SJCRH30 (cell line): ENCODE measurements at regions not wholly inside any gene's neighbourhood (a gene's known extent, or its start where the extent isn't known, plus 50 kb on each side); places are given as distances from the start of the nearest gene placed in this dataset.
A peak's percentile ranks its signal among the peaks of the same experiment; 100 is the strongest.
"Not testable (repeated sequence)": the region's sequence is repeated elsewhere in the genome, so short reads cannot be mapped to it uniquely, and the experiment has no call there.

Source experiments
- DNase-seq, 2 experiments: peaks; one replicate each; pipeline ENCODE4 v3.0.0-alpha.2; 2015 to 2020
- H3K27ac ChIP-seq: fragments of 250-450 bp; sonication (Bioruptor Pico); 2 replicates; pipeline ENCODE4 v1.5.1; 2020; ENCODE audit warnings: mild to moderate bottlenecking, moderate library complexity
- H3K27me3 ChIP-seq: fragments of 250-450 bp; sonication (Bioruptor Pico); 2 replicates; pipeline ENCODE4 v1.5.1; 2020; ENCODE audit warnings: mild to moderate bottlenecking, moderate library complexity
- H3K36me3 ChIP-seq: fragments of 250-450 bp; sonication (Bioruptor Pico); 2 replicates; pipeline ENCODE4 v1.5.1; 2020; ENCODE audit warnings: mild to moderate bottlenecking, moderate library complexity
- H3K4me1 ChIP-seq: fragments of 250-450 bp; sonication (Bioruptor Pico); 2 replicates; pipeline ENCODE4 v1.5.1; 2020; ENCODE audit warnings: mild to moderate bottlenecking, moderate library complexity
- H3K4me3 ChIP-seq: fragments of 250-450 bp; sonication (Bioruptor Pico); 2 replicates; pipeline ENCODE4 v1.5.1; 2020; ENCODE audit warnings: mild to moderate bottlenecking, moderate library complexity
- H3K9me3 ChIP-seq: fragments of 250-450 bp; sonication (Bioruptor Pico); replicated peaks from 2 replicates; pipeline ENCODE4 v1.5.1; 2020; ENCODE audit warnings: mild to moderate bottlenecking, moderate library complexity

GRCh38 chr15:21357056-21357455 lies 83.2 kb downstream of the POTEB3 start:
- H3K4me1 ChIP-seq, H3K4me3 ChIP-seq: not testable (repeated sequence)

GRCh38 chr15:21355944-21356343 lies 84.4 kb downstream of the POTEB3 start:
- H3K27me3 ChIP-seq, H3K9me3 ChIP-seq, H3K4me1 ChIP-seq, H3K4me3 ChIP-seq, H3K36me3 ChIP-seq, H3K27ac ChIP-seq, DNase-seq: not testable (repeated sequence)

More at GRCh38 chr15:21357056-21357455, 83.2 kb downstream of the POTEB3 start:
- H3K36me3 ChIP-seq, H3K27ac ChIP-seq, H3K27me3 ChIP-seq, H3K9me3 ChIP-seq, DNase-seq: not testable (repeated sequence)

DNA sequence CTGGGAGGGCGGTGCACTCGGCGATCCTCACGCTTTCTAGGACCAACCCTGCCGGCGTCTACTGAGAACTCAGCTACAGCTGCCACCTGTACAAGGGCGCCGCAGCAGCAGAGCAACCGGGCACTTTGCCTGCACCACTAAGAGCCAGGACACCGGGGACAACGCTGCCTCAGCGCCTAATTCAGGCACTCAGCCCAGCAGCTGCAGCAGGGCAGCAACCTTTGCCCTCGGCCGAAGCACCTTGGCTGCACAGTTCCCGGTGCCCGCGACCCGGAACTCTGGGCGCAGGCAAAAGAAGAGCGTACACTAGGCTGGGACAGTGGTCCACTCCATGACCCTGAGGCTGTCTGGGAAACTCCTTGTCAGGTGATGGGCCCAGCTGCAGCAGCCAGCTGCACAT lies 85.7 kb downstream of the POTEB3 start:
- H3K4me1 ChIP-seq, H3K27ac ChIP-seq, H3K36me3 ChIP-seq, DNase-seq, H3K27me3 ChIP-seq, H3K9me3 ChIP-seq, H3K4me3 ChIP-seq: not testable (repeated sequence)

- H3K4me1 ChIP-seq, H3K27ac ChIP-seq, DNase-seq, H3K9me3 ChIP-seq, H3K4me3 ChIP-seq, H3K36me3 ChIP-seq, H3K27me3 ChIP-seq: not testable (repeated sequence)
Measured at GRCh38 chr15:21352670-21353318, 87.5 kb downstream of the POTEB3 start.

- not testable (repeated sequence) for DNase-seq, H3K4me3 ChIP-seq, H3K9me3 ChIP-seq, H3K27me3 ChIP-seq, H3K36me3 ChIP-seq, H3K4me1 ChIP-seq, H3K27ac ChIP-seq
Measured at GRCh38 chr15:21344960-21345359, 95.3 kb downstream of the POTEB3 start.

DNA sequence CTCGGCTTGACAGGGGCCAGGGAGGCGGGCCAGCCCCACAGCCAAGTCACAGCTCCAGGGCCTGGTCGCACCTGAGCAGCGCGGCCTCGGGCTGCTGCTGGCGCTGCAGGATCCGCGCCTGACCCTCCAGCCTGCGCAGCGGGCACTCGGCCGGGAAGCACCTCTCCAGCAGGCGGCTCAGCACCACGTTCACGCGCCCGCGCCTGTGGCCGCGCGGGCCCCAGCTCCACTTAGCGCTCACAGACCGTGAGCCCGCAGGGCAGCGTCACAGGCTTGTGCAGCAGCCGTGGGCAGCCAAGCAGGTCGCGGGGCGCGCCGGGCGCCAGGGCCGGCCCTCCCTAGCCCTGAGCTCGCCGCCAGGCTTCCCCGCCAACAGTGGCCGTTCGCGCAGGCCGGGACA lies 95.8 kb downstream of the POTEB3 start:
- not testable (repeated sequence) for H3K36me3 ChIP-seq, H3K4me3 ChIP-seq, DNase-seq, H3K4me1 ChIP-seq, H3K9me3 ChIP-seq, H3K27ac ChIP-seq, H3K27me3 ChIP-seq

DNA sequence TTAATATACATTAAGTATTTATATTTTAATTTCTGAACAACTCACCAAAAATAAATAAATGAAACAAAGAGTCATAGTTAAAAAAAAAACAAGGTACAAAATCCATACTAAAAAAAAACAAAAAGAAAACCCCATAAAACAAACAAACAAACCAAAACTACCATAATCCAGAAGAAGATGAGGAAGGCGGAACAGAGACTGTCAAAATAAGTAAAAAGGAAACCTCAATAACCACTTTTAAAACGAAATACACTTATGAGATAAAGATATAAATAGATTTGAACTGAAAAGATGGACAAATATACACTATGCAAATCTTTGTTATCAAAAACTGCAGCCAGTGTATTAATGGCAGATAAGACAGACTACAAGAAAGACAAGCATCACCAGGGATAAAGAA lies 103.3 kb downstream of the POTEB3 start:
- not testable (repeated sequence) for H3K4me1 ChIP-seq, H3K36me3 ChIP-seq, H3K4me3 ChIP-seq, H3K27ac ChIP-seq, H3K9me3 ChIP-seq, H3K27me3 ChIP-seq, DNase-seq

DNA sequence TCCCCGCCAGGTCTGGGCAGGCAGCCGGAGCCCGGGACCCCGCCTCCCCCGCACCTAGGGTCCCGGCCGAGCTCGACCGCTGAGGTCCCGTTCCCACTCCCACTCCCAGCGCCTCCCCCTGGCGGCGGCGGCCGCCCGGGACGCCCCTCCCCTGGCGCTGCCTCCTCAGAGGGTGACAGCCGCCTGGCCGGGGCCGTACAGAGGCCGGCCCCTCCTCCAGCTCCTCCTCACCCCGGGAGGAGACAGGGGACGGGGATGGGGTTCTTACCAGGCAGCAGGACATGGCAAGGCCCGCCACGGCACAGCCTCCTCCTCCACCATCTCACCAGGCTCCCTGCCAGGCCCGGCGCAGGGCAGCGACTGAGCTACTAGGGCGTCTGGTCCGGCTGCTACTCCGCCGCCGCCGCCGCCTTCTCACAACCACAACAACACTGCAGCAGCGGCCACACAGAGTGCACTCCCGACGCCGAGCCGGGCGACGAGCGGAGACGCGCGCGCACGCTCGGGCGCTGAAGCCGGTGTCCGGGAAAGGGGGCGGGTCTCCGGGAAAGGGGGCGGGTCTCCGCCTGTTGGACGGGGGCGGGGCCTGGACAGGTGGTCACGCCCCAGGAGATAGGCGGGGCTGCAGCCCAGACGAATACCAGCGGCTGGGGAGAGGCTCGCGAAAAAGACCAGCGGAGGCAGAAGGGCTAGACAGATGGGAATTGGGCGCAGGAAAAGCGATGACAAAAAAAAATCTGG lies 115.4 kb downstream of the POTEB3 start:
- not testable (repeated sequence) for H3K27ac ChIP-seq, H3K9me3 ChIP-seq, H3K4me3 ChIP-seq, H3K36me3 ChIP-seq, H3K27me3 ChIP-seq, H3K4me1 ChIP-seq, DNase-seq

GRCh38 chr15:21284353-21284752 lies 155.9 kb downstream of the POTEB3 start:
- H3K36me3 ChIP-seq, H3K27ac ChIP-seq, H3K4me1 ChIP-seq, H3K4me3 ChIP-seq, H3K9me3 ChIP-seq, H3K27me3 ChIP-seq, DNase-seq: not testable (repeated sequence)

- not testable (repeated sequence) for H3K4me3 ChIP-seq, DNase-seq, H3K4me1 ChIP-seq, H3K9me3 ChIP-seq, H3K27ac ChIP-seq, H3K27me3 ChIP-seq, H3K36me3 ChIP-seq
Measured at GRCh38 chr15:21283210-21283609, 157.1 kb downstream of the POTEB3 start.

DNA sequence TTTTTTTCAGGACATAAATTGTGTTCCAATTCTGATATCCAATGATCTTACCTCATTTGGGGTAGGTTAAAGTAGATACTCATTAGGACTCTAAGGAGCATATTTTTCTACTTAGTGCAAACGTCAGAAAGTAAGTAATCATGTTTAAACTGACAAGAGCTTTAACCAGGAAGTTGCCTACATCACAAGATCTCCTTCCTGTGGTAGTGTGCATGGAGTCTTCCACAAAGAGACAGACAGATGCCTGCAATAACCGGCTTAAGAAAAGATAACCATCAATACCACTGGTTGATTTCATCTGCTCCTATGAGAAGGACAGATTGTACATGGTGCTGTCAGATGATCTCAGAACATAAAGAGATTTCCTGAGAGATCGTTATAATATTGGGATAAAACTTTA lies 160.0 kb downstream of the POTEB3 start:
- H3K4me3 ChIP-seq, H3K9me3 ChIP-seq, DNase-seq, H3K4me1 ChIP-seq, H3K27me3 ChIP-seq, H3K27ac ChIP-seq, H3K36me3 ChIP-seq: not testable (repeated sequence)

GRCh38 chr15:21272176-21272982 lies 167.9 kb downstream of the POTEB3 start:
- DNase-seq: peak; percentile 29 to 62
- peak overlapping the region; percentile 53 for H3K27ac ChIP-seq

DNA sequence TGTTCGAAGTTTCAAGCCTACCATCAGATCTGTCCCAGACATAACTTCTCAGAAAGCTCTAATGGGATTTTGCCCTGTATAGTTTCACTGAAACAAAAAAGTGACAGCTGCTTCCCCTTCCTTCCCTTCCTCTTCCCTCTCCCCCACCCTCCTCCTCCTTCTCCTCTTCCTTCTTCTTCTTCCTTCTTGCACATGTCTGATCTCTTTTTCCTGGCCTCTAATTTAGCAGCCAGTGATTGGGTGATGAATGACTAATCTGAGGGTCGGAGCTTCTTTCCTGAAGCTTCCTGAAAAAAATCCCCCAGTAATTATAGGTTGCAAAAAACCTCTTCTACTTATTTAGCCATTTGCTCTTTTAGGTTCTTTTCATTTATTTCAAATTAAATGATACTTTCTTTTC lies 168.7 kb downstream of the POTEB3 start:
- peak; percentile 11 to 65 for DNase-seq

More at GRCh38 chr15:21272176-21272982, 167.9 kb downstream of the POTEB3 start:
- peaks cover 23% of the 10 kb centered on the region for H3K4me1 ChIP-seq
- peak overlapping the region; percentile 16 for H3K4me3 ChIP-seq
- H3K9me3 ChIP-seq, H3K36me3 ChIP-seq, H3K27me3 ChIP-seq: not testable (repeated sequence)

GRCh38 chr15:21270474-21270873 lies 169.8 kb downstream of the POTEB3 start:
- Histone ChIP-seq H3K27ac (no peak overlapping the region), H3K36me3 (no peaks in the 10 kb centered on the region), H3K4me1 (peaks cover 27% of the 10 kb centered on the region), H3K9me3 (no peaks in the 10 kb centered on the region; the same call in 1 of the 2 replicates), H3K27me3 (no peaks in the 10 kb centered on the region), H3K4me3 (no peak overlapping the region)
- peak; percentile 65 to 89 for DNase-seq

More for the DNA sequence above, 168.7 kb downstream of the POTEB3 start:
- no peaks in the 10 kb centered on the region; the same call in 1 of the 2 replicates for H3K9me3 ChIP-seq
- no peak overlapping the region for H3K4me3 ChIP-seq
- H3K4me1 ChIP-seq: peaks cover 23% of the 10 kb centered on the region
- H3K27me3 ChIP-seq: no peaks in the 10 kb centered on the region
- no peaks in the 10 kb centered on the region for H3K36me3 ChIP-seq
- H3K27ac ChIP-seq: peak overlapping the region; percentile 11; the same call in 1 of the 2 replicates

DNA sequence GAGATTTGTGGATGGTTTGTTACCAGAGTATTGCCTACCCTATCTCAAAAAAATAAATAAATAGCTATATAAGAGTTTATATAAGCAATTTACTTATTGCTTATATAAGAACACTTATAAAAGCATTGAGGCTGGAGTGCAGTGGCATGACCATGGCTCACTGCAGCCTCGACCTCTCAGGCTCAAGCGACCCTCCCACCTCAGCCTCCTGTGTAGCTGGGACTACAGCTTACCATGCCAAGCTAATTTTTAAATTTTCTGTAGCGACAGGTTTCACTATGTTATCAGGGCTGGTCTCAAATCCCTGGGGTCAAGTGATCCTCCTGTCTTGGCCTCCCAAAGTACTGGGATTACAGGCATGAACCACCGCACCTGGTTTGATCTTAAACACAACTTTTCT lies 170.6 kb downstream of the POTEB3 start:
- not testable (repeated sequence) for H3K36me3 ChIP-seq, H3K9me3 ChIP-seq, H3K4me3 ChIP-seq, H3K27me3 ChIP-seq, H3K27ac ChIP-seq
- H3K4me1 ChIP-seq: peaks cover 27% of the 10 kb centered on the region
- DNase-seq: peak in 1 of 2 experiments; percentile 1
